GM23248 (cell line): ENCODE measurements at regions not wholly inside any gene's neighbourhood (a gene's known extent, or its start where the extent isn't known, plus 50 kb on each side); places are given as distances from the start of the nearest gene placed in this dataset.

Experiments used
- EZH2 ChIP-seq: fragments of 200-600 bp; sonication (generic); IDR thresholded peaks from 2 replicates; pipeline ENCODE4 v1.6.1; 2018; ENCODE audit warnings: antibody characterized with exemption, mild to moderate bottlenecking; ENCODE audit not compliant: insufficient read depth, poor library complexity, severe bottlenecking
- EZH2phosphoT487 ChIP-seq: fragments of 200-600 bp; sonication (generic); IDR thresholded peaks from 2 replicates; pipeline ENCODE4 v1.6.1; 2018; ENCODE audit warnings: antibody characterized with exemption, moderate library complexity, mild to moderate bottlenecking, low read depth; ENCODE audit not compliant: insufficient read depth

DNA sequence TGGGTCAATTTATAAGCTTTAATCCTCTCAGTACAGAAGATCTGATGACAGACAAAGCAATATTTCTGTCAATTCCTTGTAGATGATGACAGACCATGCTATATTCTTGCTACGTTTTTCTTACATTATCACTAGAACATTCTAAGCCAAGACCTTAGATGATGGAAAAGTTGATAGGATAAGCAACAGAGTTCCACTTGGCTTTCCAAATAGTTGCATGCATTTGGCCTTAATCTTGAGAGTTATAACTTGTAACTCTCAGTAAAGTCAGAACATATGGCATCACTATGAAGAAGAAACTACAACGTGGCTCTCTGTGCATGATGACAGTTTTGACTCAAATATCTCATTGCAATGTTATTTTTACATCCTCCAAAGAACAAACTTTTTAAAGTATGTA, 544.3 kb upstream of the LRRC4C start:
- TF ChIP-seq EZH2 (no peak), EZH2phosphoT487 (no peak)
